ENCODE measurements at regions not wholly inside any gene's neighbourhood (a gene's known extent, or its start where the extent isn't known, plus 50 kb on each side); places are given as distances from the start of the nearest gene placed in this dataset.

DNA sequence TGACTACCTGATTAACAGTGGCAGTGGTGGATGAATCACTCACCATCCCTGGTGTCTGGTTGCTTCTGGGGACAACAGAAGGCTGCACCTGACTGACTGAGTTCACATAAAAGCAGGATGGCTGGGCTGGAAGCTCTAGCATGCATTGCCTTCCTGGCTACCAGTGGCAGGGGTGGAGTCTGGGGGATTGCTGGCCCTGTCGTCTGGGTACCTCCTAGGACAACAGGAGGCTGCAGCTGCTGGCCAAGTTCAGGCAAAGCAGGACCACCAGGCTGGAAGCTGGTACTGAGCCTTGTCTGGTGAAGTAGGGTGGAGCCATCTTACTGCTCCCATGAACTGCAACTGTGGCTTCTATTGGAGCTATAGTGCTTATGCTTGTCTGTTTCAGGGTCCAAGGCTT lies 480.8 kb upstream of the CTNND2 start:
- peaks cover 0 to 3% (median 0%) of the 10 kb centered on the region in 5 experiments for H3K9me3 ChIP-seq (ENCODE audit: control extremely low read depth in 1 of 5, control insufficient read depth in 4 of 5, insufficient read depth in 2 of 5, low read depth in 1 of 5, low read length in 4 of 5)
- no peak overlapping the region for H3K27ac ChIP-seq (ENCODE audit: insufficient read depth in 1 of 2, low read depth in 1 of 2, low read length in 2 of 2, poor library complexity in 1 of 2, severe bottlenecking in 2 of 2)
- H3K4me1 ChIP-seq (ENCODE audit: control extremely low read depth in 1 of 4, control insufficient read depth in 4 of 4, insufficient read depth in 4 of 4, low read length in 3 of 4) = no peaks in the 10 kb centered on the region
- H3K36me3 ChIP-seq (ENCODE audit: control insufficient read depth in 4 of 4, insufficient read depth in 4 of 4, low read length in 3 of 4) = no peaks in the 10 kb centered on the region
- no peak for DNase-seq
- CTCF ChIA-PET = interaction anchor here (0.5 kb wide), 1 partner anchor 427 kb away, joined by 4 read pairs; no protein-coding TSS in a partner anchor
- POLR2A ChIA-PET = no interaction called here
- WGBS (ENCODE audit: insufficient coverage) = 70% methylated on average over 1 of the region's 1 CpG
- H3K4me3 ChIP-seq (ENCODE audit: control insufficient read depth in 1 of 7, extremely low read depth in 1 of 7, insufficient read depth in 4 of 7, low read depth in 2 of 7, low read length in 6 of 7) = no peak overlapping the region
- no peaks in the 10 kb centered on the region for H3K27me3 ChIP-seq (replicated peaks in 2 of 5; ENCODE audit: control insufficient read depth in 4 of 5, insufficient read depth in 5 of 5, low read length in 4 of 5)

DNA sequence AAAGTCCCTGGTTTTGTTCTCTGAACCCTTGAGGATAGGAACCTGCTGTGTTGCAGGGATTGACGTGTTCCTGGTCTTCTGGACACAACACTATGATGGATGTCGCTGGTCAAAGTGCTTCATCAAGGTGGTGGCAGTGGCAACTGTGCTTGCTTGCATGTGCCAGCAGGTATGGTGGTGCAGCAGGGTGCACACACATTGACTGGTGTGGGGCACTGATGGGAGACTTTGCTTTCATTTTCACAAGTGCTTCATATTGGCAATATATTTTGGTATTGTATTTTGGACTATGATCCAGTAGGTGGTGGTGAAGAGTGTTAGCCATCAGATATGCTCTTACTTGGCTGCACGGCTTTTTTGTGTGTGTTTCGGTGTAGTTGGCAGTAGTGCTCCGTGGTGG lies 479.8 kb upstream of the CTNND2 start:
- H3K4me3 ChIP-seq (ENCODE audit: control insufficient read depth in 1 of 7, extremely low read depth in 1 of 7, insufficient read depth in 4 of 7, low read depth in 2 of 7, low read length in 6 of 7) = no peak overlapping the region
- H3K4me1 ChIP-seq (ENCODE audit: control extremely low read depth in 1 of 4, control insufficient read depth in 4 of 4, insufficient read depth in 4 of 4, low read length in 3 of 4) = no peaks in the 10 kb centered on the region
- ChIA-PET POLR2A (no interaction called here), CTCF (no interaction called here)
- no peaks in the 10 kb centered on the region for H3K27me3 ChIP-seq (replicated peaks in 2 of 5; ENCODE audit: control insufficient read depth in 4 of 5, insufficient read depth in 5 of 5, low read length in 4 of 5)
- DNase-seq = no peak
- H3K36me3 ChIP-seq (ENCODE audit: control insufficient read depth in 4 of 4, insufficient read depth in 4 of 4, low read length in 3 of 4) = no peaks in the 10 kb centered on the region
- WGBS (ENCODE audit: insufficient coverage) = 75% methylated on average over 1 of the region's 5 CpGs
- H3K27ac ChIP-seq (ENCODE audit: insufficient read depth in 1 of 2, low read depth in 1 of 2, low read length in 2 of 2, poor library complexity in 1 of 2, severe bottlenecking in 2 of 2) = no peak overlapping the region
- H3K9me3 ChIP-seq (ENCODE audit: control extremely low read depth in 1 of 5, control insufficient read depth in 4 of 5, insufficient read depth in 2 of 5, low read depth in 1 of 5, low read length in 4 of 5) = peaks cover 0 to 3% (median 0%) of the 10 kb centered on the region in 5 experiments

DNA sequence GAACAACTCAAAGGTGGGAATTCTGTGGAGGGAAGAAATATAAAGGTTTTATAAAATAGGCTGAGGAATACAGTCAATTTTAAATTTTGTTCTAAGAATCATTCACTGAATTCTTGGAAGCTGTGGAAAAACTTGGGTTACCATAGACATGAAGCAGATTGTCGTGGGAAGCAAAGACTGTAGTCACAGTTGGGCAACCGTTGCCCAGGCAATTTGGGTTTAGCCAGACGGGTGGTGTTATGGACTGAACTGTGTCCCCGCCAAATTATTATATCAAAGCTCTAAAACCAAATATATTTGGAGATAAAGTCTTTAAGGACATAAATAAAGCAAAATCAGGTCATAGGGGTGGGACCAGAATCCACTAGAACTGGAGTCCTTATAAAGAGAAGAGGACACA lies 463.7 kb upstream of the CTNND2 start:
- CTCF ChIA-PET = no interaction called here
- Histone ChIP-seq H3K36me3 (ENCODE audit: control insufficient read depth in 4 of 4, insufficient read depth in 4 of 4, low read length in 3 of 4) (no peaks in the 10 kb centered on the region), H3K4me1 (ENCODE audit: control extremely low read depth in 1 of 4, control insufficient read depth in 4 of 4, insufficient read depth in 4 of 4, low read length in 3 of 4) (no peaks in the 10 kb centered on the region), H3K9me3 (ENCODE audit: control extremely low read depth in 1 of 5, control insufficient read depth in 4 of 5, insufficient read depth in 2 of 5, low read depth in 1 of 5, low read length in 4 of 5) (no peaks in the 10 kb centered on the region), H3K27ac (ENCODE audit: insufficient read depth in 1 of 2, low read depth in 1 of 2, low read length in 2 of 2, poor library complexity in 1 of 2, severe bottlenecking in 2 of 2) (no peak overlapping the region), H3K4me3 (ENCODE audit: control insufficient read depth in 1 of 7, extremely low read depth in 1 of 7, insufficient read depth in 4 of 7, low read depth in 2 of 7, low read length in 6 of 7) (no peak overlapping the region), H3K27me3 (replicated peaks in 2 of 5; ENCODE audit: control insufficient read depth in 4 of 5, insufficient read depth in 5 of 5, low read length in 4 of 5) (no peaks in the 10 kb centered on the region)
- no peak for DNase-seq
- POLR2A ChIA-PET = no interaction called here
- 86% methylated on average over 1 of the region's 4 CpGs for WGBS (ENCODE audit: insufficient coverage)

DNA sequence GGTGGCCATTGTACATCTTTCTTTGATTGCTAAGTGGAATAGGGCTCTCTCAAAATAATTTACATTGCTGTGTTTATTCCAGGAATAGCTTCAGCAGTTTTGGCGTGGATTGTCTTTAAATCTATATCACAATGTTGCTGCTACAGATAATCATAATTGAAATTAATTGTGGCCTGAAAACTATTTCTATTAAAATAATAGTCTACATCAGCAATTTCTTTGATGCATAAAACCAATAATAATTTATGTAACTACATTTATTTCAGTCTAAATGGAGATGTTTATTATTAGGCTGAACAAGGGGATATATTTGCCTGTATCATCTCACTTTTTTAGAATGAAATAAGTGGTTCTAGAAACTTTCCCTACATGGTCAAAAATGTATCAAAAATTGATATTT lies 456.0 kb upstream of the CTNND2 start:
- ChIA-PET CTCF (no interaction called here), POLR2A (no interaction called here)
- Histone ChIP-seq H3K27ac (ENCODE audit: insufficient read depth in 1 of 2, low read depth in 1 of 2, low read length in 2 of 2, poor library complexity in 1 of 2, severe bottlenecking in 2 of 2) (no peak overlapping the region), H3K4me3 (ENCODE audit: control insufficient read depth in 1 of 7, extremely low read depth in 1 of 7, insufficient read depth in 4 of 7, low read depth in 2 of 7, low read length in 6 of 7) (no peak overlapping the region), H3K4me1 (ENCODE audit: control extremely low read depth in 1 of 4, control insufficient read depth in 4 of 4, insufficient read depth in 4 of 4, low read length in 3 of 4) (no peaks in the 10 kb centered on the region), H3K27me3 (replicated peaks in 2 of 5; ENCODE audit: control insufficient read depth in 4 of 5, insufficient read depth in 5 of 5, low read length in 4 of 5) (no peaks in the 10 kb centered on the region), H3K36me3 (ENCODE audit: control insufficient read depth in 4 of 4, insufficient read depth in 4 of 4, low read length in 3 of 4) (no peaks in the 10 kb centered on the region), H3K9me3 (ENCODE audit: control extremely low read depth in 1 of 5, control insufficient read depth in 4 of 5, insufficient read depth in 2 of 5, low read depth in 1 of 5, low read length in 4 of 5) (peaks cover 0 to 5% (median 2%) of the 10 kb centered on the region in 5 experiments)
- DNase-seq = no peak
- no CpG with 5 or more reads among the region's 1 CpG for WGBS (ENCODE audit: insufficient coverage)

DNA sequence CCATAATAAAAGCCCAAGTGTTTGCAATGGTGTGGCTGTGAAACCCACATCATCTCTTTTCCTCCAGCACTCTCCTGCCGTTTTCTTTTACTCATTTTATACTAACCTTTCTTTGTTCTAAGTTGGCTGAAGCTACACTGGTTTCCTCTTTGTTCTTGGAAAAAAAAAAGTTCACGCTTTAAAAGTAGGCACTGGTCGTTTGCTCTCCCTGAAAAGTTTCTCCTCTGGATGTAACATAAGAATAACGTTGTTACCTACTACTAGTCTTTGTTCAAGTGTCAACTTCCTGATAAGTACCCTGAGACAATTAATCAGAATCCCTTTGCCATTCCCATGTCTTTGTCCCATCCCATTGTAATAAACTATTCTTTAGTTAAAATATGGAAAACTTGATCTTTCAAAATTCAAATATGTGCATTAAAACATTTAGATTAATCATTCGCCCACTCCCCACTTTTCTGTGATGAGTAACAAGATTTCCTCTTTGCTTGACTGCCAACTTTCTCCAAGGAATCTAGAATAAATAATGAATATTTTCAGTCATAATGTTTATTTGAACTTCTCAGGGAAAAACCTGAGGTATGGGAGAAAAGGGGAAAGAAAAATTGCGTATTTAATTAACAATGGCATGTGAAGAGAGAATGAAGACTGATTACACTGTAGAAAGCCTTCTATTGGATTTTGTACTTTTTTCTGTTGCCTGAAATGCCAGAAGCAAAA lies 454.3 kb upstream of the CTNND2 start:
- Histone ChIP-seq H3K27ac (ENCODE audit: insufficient read depth in 1 of 2, low read depth in 1 of 2, low read length in 2 of 2, poor library complexity in 1 of 2, severe bottlenecking in 2 of 2) (no peak overlapping the region), H3K4me1 (ENCODE audit: control extremely low read depth in 1 of 4, control insufficient read depth in 4 of 4, insufficient read depth in 4 of 4, low read length in 3 of 4) (no peaks in the 10 kb centered on the region), H3K36me3 (ENCODE audit: control insufficient read depth in 4 of 4, insufficient read depth in 4 of 4, low read length in 3 of 4) (no peaks in the 10 kb centered on the region), H3K4me3 (ENCODE audit: control insufficient read depth in 1 of 7, extremely low read depth in 1 of 7, insufficient read depth in 4 of 7, low read depth in 2 of 7, low read length in 6 of 7) (no peak overlapping the region), H3K27me3 (replicated peaks in 2 of 5; ENCODE audit: control insufficient read depth in 4 of 5, insufficient read depth in 5 of 5, low read length in 4 of 5) (no peaks in the 10 kb centered on the region), H3K9me3 (ENCODE audit: control extremely low read depth in 1 of 5, control insufficient read depth in 4 of 5, insufficient read depth in 2 of 5, low read depth in 1 of 5, low read length in 4 of 5) (peaks cover 0 to 5% (median 2%) of the 10 kb centered on the region in 5 experiments)
- CTCF ChIA-PET = no interaction called here
- WGBS (ENCODE audit: insufficient coverage) = 88% methylated on average over 4 of the region's 6 CpGs
- POLR2A ChIA-PET = no interaction called here
- no peak for DNase-seq

DNA sequence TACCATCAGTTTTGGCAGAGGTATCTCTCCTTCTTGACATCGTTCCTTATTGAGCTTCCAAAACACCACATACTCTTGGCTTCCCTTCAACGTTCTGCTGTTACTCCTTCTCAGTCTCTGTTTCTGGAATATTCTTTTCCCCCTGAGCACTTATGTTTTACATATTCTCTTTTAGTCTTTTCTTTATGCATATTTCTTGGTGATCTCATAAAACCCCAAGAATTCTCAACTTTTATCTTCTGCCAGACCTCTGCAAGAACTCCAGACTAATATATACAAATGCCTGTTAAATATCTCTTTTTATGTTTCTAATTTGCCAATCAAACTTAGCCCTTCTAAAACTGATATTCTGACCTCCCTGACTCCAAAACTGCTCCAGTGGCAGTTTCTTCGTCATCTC lies 453.4 kb upstream of the CTNND2 start:
- H3K27me3 ChIP-seq (replicated peaks in 2 of 5; ENCODE audit: control insufficient read depth in 4 of 5, insufficient read depth in 5 of 5, low read length in 4 of 5) = no peaks in the 10 kb centered on the region
- no peak overlapping the region for H3K27ac ChIP-seq (ENCODE audit: insufficient read depth in 1 of 2, low read depth in 1 of 2, low read length in 2 of 2, poor library complexity in 1 of 2, severe bottlenecking in 2 of 2)
- WGBS (ENCODE audit: insufficient coverage) = 82% methylated on average over 2 of the region's 3 CpGs
- ChIA-PET CTCF (no interaction called here), POLR2A (no interaction called here)
- peaks cover 0 to 5% (median 2%) of the 10 kb centered on the region in 5 experiments for H3K9me3 ChIP-seq (ENCODE audit: control extremely low read depth in 1 of 5, control insufficient read depth in 4 of 5, insufficient read depth in 2 of 5, low read depth in 1 of 5, low read length in 4 of 5)
- H3K4me1 ChIP-seq (ENCODE audit: control extremely low read depth in 1 of 4, control insufficient read depth in 4 of 4, insufficient read depth in 4 of 4, low read length in 3 of 4) = no peaks in the 10 kb centered on the region
- no peak for DNase-seq
- H3K4me3 ChIP-seq (ENCODE audit: control insufficient read depth in 1 of 7, extremely low read depth in 1 of 7, insufficient read depth in 4 of 7, low read depth in 2 of 7, low read length in 6 of 7) = no peak overlapping the region
- no peaks in the 10 kb centered on the region for H3K36me3 ChIP-seq (ENCODE audit: control insufficient read depth in 4 of 4, insufficient read depth in 4 of 4, low read length in 3 of 4)

DNA sequence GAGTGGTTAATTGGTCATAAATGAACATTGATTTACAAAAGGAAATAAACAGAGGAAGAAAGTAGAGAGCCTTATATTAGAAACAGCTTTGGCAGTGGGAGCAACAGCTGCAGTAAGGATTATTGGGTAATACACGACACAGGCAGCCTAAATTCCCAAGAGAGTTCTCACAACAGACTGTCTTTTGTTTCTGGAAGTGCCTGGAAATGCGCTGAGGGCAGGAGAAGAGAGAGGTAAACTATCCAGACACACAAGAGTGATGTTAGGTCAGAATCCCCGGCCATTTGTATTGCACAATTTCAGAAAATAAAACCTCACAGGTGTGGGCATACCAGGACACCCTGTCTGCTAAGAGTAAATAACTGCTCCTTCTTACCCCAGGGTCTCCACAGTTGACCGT lies 450.4 kb upstream of the CTNND2 start:
- ChIA-PET POLR2A (no interaction called here), CTCF (interaction anchor here (1.5 kb wide), 1 partner anchor 9 kb away, joined by 3 read pairs; no protein-coding TSS in a partner anchor)
- DNase-seq = no peak
- no peaks in the 10 kb centered on the region for H3K27me3 ChIP-seq (replicated peaks in 2 of 5; ENCODE audit: control insufficient read depth in 4 of 5, insufficient read depth in 5 of 5, low read length in 4 of 5)
- H3K36me3 ChIP-seq (ENCODE audit: control insufficient read depth in 4 of 4, insufficient read depth in 4 of 4, low read length in 3 of 4) = no peaks in the 10 kb centered on the region
- H3K4me1 ChIP-seq (ENCODE audit: control extremely low read depth in 1 of 4, control insufficient read depth in 4 of 4, insufficient read depth in 4 of 4, low read length in 3 of 4) = no peaks in the 10 kb centered on the region
- no peak overlapping the region for H3K27ac ChIP-seq (ENCODE audit: insufficient read depth in 1 of 2, low read depth in 1 of 2, low read length in 2 of 2, poor library complexity in 1 of 2, severe bottlenecking in 2 of 2)
- WGBS (ENCODE audit: insufficient coverage) = 85% methylated on average over 3 of the region's 4 CpGs
- no peak overlapping the region for H3K4me3 ChIP-seq (ENCODE audit: control insufficient read depth in 1 of 7, extremely low read depth in 1 of 7, insufficient read depth in 4 of 7, low read depth in 2 of 7, low read length in 6 of 7)
- peaks cover 0 to 1% (median 0%) of the 10 kb centered on the region in 5 experiments for H3K9me3 ChIP-seq (ENCODE audit: control extremely low read depth in 1 of 5, control insufficient read depth in 4 of 5, insufficient read depth in 2 of 5, low read depth in 1 of 5, low read length in 4 of 5)

Measured in common myeloid progenitor, CD34-positive (primary cell).